Amniotic epithelial cell (primary cell): ENCODE measurements at regions not wholly inside any gene's neighbourhood (a gene's known extent, or its start where the extent isn't known, plus 50 kb on each side); places are given as distances from the start of the nearest gene placed in this dataset.
A peak's percentile ranks its signal among the peaks of the same experiment; 100 is the strongest.

ENCODE experiments used
- DNase-seq: peaks from one replicate; pipeline ENCODE4 v3.0.0-alpha.2; 2010; ENCODE audit warnings: low read depth

GRCh38 chr1:38132681-38133080 is 86.1 kb upstream of the POU3F1 start:
- peak; percentile 38 for DNase-seq

DNA sequence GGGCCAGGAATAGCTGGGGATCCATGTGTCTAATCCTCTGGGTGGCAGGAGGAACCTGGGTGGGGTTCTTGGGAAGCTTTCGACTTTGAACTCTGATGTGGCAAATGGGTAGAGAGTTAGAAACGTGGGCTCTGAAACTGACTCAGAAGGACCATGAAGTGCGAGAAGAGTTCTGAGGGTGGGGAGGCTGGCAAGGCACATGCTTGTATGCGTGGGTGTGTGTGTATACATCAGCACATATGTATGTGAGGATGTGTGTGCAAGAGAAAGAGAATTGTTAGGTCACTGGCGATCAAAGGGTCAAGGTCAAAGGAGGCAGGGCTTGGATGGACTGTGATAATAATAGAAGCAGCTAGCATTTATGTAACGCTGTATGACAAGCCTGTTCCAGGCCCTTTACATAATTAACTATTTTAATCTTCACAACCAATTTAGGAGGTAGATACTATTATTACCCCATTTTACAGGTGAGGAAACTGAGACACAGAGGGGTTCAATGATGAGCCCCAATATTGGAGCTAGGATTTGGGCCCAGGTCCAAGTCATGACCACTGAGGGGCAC is 84.5 kb upstream of the POU3F1 start:
- no peak for DNase-seq

- no peak for DNase-seq
These were observed 83.4 kb upstream of the POU3F1 start for GRCh38 chr1:38129971-38130370.

DNA sequence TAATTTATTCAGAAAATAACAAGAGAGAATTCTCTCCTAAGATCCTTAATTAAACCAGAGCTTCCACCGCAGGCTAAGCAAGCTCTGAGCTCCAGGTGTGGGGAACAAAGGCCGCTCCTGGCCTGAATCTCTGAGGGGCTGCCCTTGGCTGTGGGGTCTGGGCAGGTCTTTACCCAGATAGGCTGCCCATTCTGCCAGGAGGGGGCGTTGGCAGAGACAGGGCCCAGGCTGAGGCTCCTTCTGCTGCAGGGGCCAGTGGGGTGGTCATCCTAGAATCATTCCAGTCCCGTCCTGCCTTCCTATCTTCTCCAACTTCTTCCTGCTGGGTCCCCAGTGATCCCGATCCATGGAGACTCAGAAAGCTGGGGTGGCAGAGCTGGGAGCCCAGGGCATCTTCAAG is 82.9 kb upstream of the POU3F1 start:
- DNase-seq: no peak

- no peak for DNase-seq
These were observed 82.4 kb upstream of the POU3F1 start for GRCh38 chr1:38128926-38129453.

- DNase-seq: no peak
These were observed 81.9 kb upstream of the POU3F1 start for GRCh38 chr1:38128511-38128910.

DNA sequence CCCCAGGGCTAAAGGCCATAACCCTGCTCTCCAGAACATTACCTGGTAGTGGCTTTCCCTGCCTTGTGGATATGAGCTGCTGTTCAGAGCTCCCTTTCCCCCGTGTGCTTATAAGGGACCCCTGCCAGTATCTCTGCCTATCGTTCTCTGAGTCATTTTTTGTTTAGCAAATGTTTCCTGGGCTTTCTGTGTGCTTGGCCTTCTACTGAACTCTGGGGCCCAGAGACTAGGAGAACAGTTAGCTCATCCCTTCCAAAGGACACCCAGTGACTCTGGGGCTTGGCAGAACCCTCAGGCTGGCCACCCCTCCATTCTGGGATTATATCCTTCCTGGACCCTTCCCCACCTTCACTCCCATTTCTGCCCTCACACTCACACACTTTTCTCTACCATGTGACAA is 80.8 kb upstream of the POU3F1 start:
- DNase-seq: no peak

DNA sequence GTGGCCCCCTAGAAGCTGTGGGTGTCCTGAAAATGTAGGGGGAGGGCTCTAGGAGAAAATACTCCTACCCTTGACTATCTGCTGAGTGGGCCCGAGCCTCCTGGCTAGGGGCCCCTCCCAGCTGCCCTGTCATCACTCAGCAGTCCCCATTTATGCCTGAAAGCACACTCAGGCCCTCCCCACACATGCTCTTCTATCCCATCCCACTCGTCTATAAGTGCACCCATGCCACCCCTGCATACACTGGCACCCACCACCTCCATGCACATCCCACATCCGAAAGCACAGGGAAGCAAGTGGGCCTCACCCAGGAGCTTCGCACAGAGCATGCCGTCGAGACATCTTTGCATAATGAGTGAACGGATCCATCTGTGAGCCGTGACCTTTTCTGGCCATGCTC is 80.4 kb upstream of the POU3F1 start:
- no peak for DNase-seq

GRCh38 chr1:38125837-38126520 is 79.4 kb upstream of the POU3F1 start:
- DNase-seq: no peak

DNA sequence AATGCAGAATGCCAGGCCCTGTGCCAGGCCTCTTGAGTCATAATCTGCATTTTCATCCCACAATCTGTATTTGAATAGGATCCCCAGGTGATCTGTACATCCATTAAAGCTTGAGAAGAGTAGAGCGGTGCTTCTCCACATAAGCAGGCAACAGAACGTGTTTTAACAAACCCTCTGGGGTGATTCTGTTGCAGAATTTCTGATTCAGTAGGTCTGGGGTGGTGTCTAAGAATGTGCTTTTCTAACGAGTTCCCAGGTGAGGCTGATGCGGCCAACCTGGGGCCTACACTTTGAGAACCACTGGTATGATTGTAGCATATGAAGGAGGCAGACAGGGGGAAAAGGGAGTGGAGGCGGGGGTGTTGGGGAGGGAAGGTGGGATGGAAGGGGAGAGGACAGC is 78.4 kb upstream of the POU3F1 start:
- no peak for DNase-seq

GRCh38 chr1:38123356-38124135 is 77.0 kb upstream of the POU3F1 start:
- no peak for DNase-seq

DNA sequence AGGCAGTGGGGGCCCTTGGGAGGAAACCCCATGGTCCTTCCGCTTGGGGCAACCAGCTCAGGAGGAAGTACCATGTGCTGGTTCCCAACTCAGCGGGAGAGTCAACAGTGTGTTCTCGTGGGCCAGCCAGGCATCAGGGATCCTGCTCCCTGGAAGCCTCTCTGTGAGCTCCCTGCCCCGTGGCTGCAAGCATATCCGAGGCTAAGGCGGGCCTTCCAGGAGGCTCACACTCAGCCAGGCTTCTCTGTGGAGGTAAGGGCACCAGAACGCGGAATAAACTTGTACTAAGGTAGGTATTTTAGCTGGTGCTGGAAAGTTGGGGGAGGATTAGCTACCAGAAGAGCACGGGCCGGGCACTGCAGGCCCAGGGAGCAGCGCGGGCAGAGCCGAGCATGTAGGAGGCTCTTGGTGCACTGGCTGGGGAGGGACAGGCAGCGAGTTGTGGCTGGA is 74.7 kb upstream of the POU3F1 start:
- no peak for DNase-seq

- DNase-seq: no peak
These were observed 74.1 kb upstream of the POU3F1 start for GRCh38 chr1:38120552-38121230.

- DNase-seq: no peak
These were observed 72.4 kb upstream of the POU3F1 start for GRCh38 chr1:38118976-38119375.

- DNase-seq: no peak
These were observed 70.9 kb upstream of the POU3F1 start for GRCh38 chr1:38117444-38117887.

- no peak for DNase-seq
These were observed 69.1 kb upstream of the POU3F1 start for GRCh38 chr1:38115682-38116202.

DNA sequence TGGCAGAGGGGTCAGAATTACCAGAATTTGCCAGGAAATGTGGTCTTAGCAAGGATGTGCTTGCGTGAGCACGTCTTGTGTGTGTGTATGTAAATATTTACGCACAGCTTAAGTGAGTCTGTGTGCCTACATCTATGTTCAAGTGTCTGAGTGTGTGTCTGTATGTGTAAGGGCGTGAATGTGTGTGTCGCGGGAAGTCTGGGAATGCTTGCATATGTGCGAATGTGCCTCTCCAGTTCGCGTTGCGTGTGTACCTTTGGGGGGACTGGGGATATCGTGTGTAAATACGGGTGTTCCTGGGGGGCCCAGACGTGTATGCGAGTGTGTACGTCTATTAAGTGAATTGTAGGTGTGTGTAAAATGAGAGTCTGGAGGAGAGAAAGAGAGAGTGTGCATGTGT is 68.6 kb upstream of the POU3F1 start:
- DNase-seq: no peak

GRCh38 chr1:38114241-38115026 is 67.8 kb upstream of the POU3F1 start:
- no peak for DNase-seq

DNA sequence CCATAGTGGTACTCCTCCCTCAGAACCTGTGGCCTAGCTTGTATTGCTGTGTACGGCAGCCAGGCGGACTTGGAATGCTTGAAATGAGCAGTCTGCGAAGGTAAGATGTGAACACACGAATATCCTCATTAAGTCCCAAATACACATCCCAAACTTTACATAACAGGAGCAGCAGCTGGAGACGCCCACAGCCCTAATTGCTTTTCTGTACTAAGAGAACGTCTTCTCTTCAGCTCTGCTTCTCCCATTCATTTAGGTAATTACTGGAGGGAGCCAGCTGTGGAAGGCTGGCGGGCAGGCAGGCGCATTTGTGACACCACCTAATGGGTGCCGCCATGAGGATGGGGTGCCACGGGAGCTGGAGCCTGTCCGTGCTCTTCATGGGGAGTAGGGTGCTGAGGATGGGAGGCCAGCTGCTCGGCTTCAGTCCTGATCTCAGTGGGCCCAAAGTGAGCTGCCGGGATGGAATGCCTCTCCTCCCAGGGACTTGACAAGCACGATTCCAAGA is 66.6 kb upstream of the POU3F1 start:
- no peak for DNase-seq

DNA sequence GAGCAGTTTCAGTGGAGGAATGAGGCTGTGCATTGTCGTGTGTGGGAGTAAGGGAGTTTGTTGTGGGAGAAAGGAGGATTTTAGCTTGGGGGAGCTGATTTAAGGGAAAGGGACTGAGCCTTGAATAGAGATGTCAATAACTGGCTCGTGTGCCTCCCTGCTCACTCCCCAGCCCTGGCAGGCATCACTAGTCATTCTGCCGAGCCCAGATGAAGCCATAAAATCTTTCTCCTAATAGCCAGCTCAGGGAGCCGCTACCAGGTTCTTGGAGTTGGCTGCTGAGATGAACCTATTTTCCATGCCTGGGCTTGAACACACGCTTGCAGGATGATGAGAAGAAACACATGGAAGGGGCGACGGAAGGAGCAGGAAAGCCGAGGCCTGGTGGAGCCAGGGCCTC is 65.0 kb upstream of the POU3F1 start:
- no peak for DNase-seq

DNA sequence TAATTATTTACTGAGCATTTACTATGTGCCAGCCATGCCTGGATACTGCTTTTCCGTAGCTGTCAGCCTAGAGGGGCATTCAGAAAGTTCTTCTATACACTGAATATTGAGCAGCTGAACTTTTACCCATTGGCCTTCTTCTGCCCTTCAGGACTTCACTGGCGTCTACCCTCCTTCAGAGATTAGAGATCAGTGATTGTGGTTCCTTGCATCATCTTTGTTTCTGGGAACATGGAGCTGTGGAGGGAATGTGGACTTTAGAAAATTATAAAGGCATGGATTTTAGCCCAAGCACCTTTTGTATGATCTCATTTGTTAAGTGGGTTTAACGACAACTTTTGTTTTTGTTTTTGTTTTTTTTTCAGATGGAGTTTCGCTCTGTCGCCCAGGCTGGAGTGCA is 58.7 kb upstream of the POU3F1 start:
- no peak for DNase-seq
